Ishikawa (cell line): ENCODE measurements at regions not wholly inside any gene's neighbourhood (a gene's known extent, or its start where the extent isn't known, plus 50 kb on each side); places are given as distances from the start of the nearest gene placed in this dataset.

Experiments
- EGR1 ChIP-seq: IDR thresholded peaks from 2 replicates; pipeline ENCODE4 v1.6.1; 2012
- NFIC ChIP-seq: IDR thresholded peaks from 2 replicates; pipeline ENCODE4 v1.6.1; 2012
- TAF1 ChIP-seq: IDR thresholded peaks from 2 replicates; pipeline ENCODE4 v1.6.1; 2012; ENCODE audit warnings: low read depth, mild to moderate bottlenecking
- TF ChIP-seq, protein P1 (sequence below): IDR thresholded peaks from 2 replicates; pipeline ENCODE4 v1.6.1; 2012

DNA sequence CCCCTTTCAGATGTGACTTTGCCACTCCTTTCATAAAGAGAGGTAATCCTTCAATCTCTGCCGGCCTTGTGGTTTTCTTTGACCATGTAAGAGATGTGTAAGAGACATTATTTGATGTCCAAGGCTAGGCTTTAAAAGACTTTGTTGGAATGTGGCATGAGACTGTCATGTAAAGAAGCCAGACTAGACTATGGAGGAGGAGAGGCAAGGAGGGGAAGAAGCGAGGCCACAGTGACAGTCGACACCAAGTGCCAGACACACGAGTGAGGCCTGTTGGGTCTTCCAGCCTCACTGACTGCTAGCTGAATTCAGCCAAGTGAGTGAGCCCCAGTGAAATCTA lies 1013.3 kb downstream of the MAT2B start:
- no peak for TF ChIP-seq EGR1
- TF ChIP-seq, protein P1, sequence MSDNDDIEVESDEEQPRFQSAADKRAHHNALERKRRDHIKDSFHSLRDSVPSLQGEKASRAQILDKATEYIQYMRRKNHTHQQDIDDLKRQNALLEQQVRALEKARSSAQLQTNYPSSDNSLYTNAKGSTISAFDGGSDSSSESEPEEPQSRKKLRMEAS, result no peak
- TF ChIP-seq NFIC, result no peak
- no peak for TF ChIP-seq TAF1
